Hematopoietic multipotent progenitor cell treated with erythropoietin and hydrocortisone succinate and interleukin-3 and kit ligand, for 4 days (in vitro differentiated cells): ENCODE measurements at regions not wholly inside any gene's neighbourhood (a gene's known extent, or its start where the extent isn't known, plus 50 kb on each side); places are given as distances from the start of the nearest gene placed in this dataset.

Experiments used
- DNase-seq: peaks from one replicate; pipeline ENCODE4 v3.0.0-alpha.2; 2015

GRCh38 chr5:137808503-137809135 lies 54.5 kb upstream of the HNRNPA0 start:
- DNase-seq, result peak; percentile 38

- no peak for DNase-seq
These were observed 52.3 kb upstream of the MYOT start for GRCh38 chr5:137815202-137815990.
